ENCODE measurements at regions not wholly inside any gene's neighbourhood (a gene's known extent, or its start where the extent isn't known, plus 50 kb on each side); places are given as distances from the start of the nearest gene placed in this dataset.
"Not testable (repeated sequence)": the region's sequence is repeated elsewhere in the genome, so short reads cannot be mapped to it uniquely, and the experiment has no call there.

DNA sequence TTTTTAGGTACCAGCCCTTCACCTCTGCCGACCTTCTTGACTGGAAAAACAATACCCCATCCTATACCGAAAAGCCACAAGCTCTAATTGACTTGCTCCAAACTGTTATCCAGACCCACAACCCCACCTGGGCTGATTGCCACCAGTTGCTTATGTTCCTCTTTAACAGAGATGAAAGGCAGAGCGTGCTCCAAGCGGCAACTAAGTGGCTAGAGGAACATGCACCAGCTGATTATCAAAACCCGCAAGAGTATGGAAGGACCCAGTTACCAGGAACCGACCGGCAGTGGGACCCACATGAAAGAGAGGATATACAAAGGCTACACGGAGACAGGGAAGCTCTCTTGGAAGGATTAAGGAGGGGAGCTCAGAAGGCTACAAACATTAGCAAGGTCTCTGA lies 86.1 kb upstream of the TANC1 start:
- intact Hi-C loops (cut with DNase I) = no loop called here
- Histone ChIP-seq H3K27ac (no peak overlapping the region), H3K4me1 (no peaks in the 10 kb centered on the region), H3K4me3 (no peak overlapping the region), H3K36me3 (no peaks in the 10 kb centered on the region), H3K9me3 (no peaks in the 10 kb centered on the region), H3K27me3 (no peaks in the 10 kb centered on the region)
- DNase-seq = no peak
- 86 to 89% methylated on average over 8 of the region's 8 CpGs for WGBS, 2 donors
- no peak for ATAC-seq
- TF ChIP-seq, protein P1, sequence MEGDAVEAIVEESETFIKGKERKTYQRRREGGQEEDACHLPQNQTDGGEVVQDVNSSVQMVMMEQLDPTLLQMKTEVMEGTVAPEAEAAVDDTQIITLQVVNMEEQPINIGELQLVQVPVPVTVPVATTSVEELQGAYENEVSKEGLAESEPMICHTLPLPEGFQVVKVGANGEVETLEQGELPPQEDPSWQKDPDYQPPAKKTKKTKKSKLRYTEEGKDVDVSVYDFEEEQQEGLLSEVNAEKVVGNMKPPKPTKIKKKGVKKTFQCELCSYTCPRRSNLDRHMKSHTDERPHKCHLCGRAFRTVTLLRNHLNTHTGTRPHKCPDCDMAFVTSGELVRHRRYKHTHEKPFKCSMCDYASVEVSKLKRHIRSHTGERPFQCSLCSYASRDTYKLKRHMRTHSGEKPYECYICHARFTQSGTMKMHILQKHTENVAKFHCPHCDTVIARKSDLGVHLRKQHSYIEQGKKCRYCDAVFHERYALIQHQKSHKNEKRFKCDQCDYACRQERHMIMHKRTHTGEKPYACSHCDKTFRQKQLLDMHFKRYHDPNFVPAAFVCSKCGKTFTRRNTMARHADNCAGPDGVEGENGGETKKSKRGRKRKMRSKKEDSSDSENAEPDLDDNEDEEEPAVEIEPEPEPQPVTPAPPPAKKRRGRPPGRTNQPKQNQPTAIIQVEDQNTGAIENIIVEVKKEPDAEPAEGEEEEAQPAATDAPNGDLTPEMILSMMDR (IDR thresholded peaks at IDR 0.05) = no peak

DNA sequence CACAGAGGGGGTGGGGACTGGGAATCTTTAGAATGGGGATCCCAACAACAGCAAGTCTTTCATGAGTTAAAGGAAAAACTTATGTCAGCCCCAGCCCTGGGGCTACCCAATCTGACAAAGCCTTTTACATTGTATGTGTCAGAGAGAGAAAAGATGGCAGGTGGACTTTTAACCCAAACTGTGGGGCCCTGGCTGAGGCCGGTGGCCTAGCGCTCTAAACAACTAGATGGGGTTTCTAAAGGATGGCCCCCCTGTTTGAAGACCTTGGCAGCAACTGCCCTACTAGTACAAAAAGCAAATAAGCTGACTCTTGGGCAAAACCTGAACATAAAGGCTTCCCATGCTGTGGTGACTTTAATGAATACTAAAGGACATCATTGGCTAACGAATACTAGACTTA lies 83.9 kb upstream of the TANC1 start:
- H3K9me3 ChIP-seq; H3K27me3 ChIP-seq; H3K36me3 ChIP-seq; DNase-seq; H3K4me3 ChIP-seq; H3K27ac ChIP-seq; H3K4me1 ChIP-seq; intact Hi-C loops (cut with DNase I); ATAC-seq: not testable (repeated sequence)
- 91 to 92% methylated on average over 3 of the region's 3 CpGs for WGBS, 2 donors

DNA sequence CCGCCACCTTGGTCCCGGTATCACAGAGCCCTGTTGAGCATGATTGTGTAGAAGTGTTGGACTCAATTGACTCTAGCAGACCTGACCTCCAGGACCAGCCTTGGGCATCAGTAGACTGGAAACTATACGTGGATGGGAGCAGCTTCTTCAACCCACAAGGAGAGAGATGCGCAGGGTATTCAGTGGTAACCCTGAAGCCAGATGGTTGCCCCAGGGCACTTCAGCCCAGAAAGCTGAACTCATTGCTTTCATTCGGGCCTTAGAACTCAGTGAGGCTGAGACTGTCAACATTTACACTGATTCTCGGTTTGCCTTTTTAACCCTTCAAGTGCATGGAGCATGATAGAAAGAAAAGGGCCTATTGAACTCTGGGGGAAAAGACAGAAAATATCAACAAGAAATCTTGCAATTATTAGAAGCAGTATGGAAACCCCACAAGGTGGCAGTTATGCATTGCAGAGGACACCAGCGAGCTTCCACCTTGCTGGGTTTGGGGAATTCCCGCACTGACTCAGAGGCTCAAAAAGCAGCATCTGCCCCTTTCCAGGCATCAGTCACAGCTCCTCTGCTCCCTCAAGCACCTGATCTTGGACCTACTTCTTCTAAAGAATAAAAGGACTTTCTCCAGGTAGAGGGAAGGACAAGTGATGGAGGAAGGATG lies 83.3 kb upstream of the TANC1 start:
- H3K4me3 ChIP-seq; intact Hi-C loops (cut with DNase I); H3K9me3 ChIP-seq; H3K4me1 ChIP-seq; DNase-seq; H3K36me3 ChIP-seq; ATAC-seq; H3K27ac ChIP-seq; H3K27me3 ChIP-seq: not testable (repeated sequence)
- WGBS, 2 donors = 87 to 90% methylated on average over 8 of the region's 8 CpGs

DNA sequence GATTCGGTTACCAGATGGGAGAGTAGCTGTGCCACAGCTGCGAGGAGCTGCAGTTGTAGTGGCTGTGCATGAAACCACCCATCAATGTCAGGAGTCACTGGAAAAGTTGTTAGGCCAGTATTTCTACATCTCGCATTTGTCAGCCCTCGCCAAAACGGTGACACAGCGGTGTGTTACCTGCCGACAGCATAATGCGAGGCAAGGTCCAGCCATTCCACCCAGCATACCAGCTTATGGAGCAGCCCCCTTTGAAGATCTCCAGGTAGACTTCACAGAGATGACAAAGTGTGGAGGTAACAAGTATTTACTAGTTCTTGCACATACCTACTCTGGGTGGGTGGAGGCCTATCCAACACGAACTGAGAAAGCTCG lies 82.8 kb upstream of the TANC1 start:
- H3K4me3 ChIP-seq; DNase-seq; intact Hi-C loops (cut with DNase I); H3K36me3 ChIP-seq; ATAC-seq; H3K27ac ChIP-seq; H3K9me3 ChIP-seq; H3K4me1 ChIP-seq; H3K27me3 ChIP-seq: not testable (repeated sequence)
- 94 to 95% methylated on average over 10 of the region's 10 CpGs for WGBS, 2 donors

DNA sequence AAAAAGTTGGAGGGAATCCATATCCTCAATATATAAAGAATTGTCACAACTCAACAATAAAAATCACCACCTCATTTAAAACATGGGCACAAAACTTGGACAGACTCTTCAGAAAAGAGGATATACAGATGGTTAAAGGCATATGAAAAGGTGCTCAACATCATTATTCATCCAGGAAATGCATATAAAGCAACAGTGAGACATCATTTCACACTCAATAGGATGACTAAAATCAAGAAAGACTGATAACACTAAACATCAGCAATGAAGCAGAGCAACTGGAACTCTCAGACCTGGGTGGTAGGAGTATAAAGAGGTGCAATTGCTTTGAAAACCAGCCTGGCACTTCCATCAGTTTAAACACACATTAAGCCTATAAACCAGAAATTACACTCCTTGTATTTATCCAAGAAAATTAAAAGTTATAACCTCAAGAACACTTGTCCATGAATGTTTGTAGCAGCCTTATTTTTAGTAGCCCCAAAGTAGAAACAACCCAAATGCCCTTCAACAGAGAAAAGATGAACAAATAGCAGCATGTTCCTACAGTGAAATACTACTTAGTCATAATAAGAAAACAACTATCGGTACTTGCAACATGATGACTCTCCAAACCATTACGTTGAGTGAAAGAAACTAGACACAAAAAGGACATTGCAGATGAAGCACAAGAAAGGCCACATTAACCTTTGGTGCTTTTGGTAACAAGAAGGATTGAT lies 79.1 kb upstream of the TANC1 start:
- DNase-seq (no peak), ATAC-seq (no peak)
- Histone ChIP-seq H3K27me3 (no peaks in the 10 kb centered on the region), H3K9me3 (peaks cover 0 to 5% (median 0%) of the 10 kb centered on the region in 11 donors), H3K27ac (no peak overlapping the region), H3K36me3 (no peaks in the 10 kb centered on the region), H3K4me1 (no peaks in the 10 kb centered on the region), H3K4me3 (no peak overlapping the region)
- 92 to 97% methylated on average over 2 of the region's 2 CpGs for WGBS, 2 donors
- TF ChIP-seq, protein P1 (IDR thresholded peaks at IDR 0.05) = no peak
- intact Hi-C loops (cut with DNase I) = no loop called here

DNA sequence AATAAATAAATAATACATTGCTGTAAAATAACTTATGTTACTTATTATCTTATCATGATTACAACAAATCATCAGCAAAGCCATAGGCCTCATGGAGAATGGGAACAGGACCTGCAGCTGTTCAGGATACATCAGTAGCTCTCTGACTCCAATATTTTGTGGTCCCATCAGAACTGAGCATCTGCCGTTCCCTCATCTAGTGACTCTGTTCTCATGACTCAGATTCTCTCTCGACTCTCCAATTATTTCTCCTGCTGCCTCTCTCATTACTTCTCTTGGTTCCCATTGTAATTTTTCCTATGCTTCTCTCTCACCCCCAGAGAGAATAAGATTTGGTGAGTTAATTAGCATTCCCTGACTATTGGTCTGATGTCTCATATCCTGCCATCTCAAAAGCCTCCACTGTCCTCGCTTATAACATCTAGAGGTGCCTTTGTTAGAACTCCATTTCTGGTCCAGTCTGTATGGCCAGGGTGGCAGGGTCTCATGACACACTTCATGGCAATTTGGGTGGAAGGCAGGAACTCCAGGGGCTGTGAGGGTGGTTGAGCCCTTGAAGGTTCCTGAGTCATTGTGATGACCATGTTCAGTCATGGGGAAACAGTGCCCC lies 78.0 kb upstream of the TANC1 start:
- Histone ChIP-seq H3K9me3 (peaks cover 0 to 5% (median 0%) of the 10 kb centered on the region in 11 donors), H3K27ac (no peak overlapping the region), H3K27me3 (no peaks in the 10 kb centered on the region), H3K36me3 (no peaks in the 10 kb centered on the region), H3K4me1 (no peaks in the 10 kb centered on the region), H3K4me3 (no peak overlapping the region)
- TF ChIP-seq, protein P1 (IDR thresholded peaks at IDR 0.05) = no peak
- 92 to 94% methylated on average over 3 of the region's 3 CpGs for WGBS, 2 donors
- intact Hi-C loops (cut with DNase I) = loop anchor here in 1 of 10 donors (10.0 kb wide), 1 partner anchor 284 kb away; no protein-coding TSS in a partner anchor
- ATAC-seq = no peak
- no peak for DNase-seq
